C4-2B (cell line): ENCODE measurements at regions not wholly inside any gene's neighbourhood (a gene's known extent, or its start where the extent isn't known, plus 50 kb on each side); places are given as distances from the start of the nearest gene placed in this dataset.

Experiments used
- CTCF ChIP-seq: fragments of 450-650 bp; conservative IDR thresholded peaks from 2 replicates; pipeline ENCODE4 v1.5.1; 2017; ENCODE audit warnings: mild to moderate bottlenecking
- ZFX ChIP-seq: fragments of 450-650 bp; IDR thresholded peaks from 2 replicates; pipeline ENCODE4 v1.6.1; 2017

GRCh38 chr3:1907911-1908310, 190.8 kb upstream of the CNTN4 start:
- TF ChIP-seq CTCF (no peak), ZFX (no peak)
